ENCODE measurements at regions not wholly inside any gene's neighbourhood (a gene's known extent, or its start where the extent isn't known, plus 50 kb on each side); places are given as distances from the start of the nearest gene placed in this dataset.

DNA sequence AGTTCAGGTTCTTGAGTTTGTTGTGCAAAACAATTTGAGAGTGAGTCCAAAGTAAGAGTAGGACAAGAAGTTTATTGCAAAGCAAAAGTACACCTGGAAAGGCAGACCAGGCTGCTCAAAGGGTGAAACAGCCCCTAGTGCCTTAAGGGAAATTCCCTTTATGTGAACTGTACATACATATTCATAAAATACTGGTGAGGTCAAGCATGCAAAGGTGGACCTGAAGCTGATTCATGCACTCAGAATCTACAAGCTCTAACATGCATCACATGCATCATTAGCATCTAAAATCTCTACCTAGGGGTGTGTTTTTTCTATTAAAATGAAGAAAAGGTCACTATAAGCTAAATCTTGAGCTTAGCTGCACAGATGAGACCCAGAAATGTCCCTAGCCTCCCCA is 266.9 kb downstream of the SPATA18 start:
- TF ChIP-seq CTCF (IDR thresholded peaks at IDR 0.05; ENCODE audit: control insufficient read depth, extremely low read depth, insufficient read depth), result no peak
- no peak for DNase-seq (ENCODE audit: low read depth)
- no peak overlapping the region for H3K4me3 ChIP-seq (ENCODE audit: low read depth, low read length)

DNA sequence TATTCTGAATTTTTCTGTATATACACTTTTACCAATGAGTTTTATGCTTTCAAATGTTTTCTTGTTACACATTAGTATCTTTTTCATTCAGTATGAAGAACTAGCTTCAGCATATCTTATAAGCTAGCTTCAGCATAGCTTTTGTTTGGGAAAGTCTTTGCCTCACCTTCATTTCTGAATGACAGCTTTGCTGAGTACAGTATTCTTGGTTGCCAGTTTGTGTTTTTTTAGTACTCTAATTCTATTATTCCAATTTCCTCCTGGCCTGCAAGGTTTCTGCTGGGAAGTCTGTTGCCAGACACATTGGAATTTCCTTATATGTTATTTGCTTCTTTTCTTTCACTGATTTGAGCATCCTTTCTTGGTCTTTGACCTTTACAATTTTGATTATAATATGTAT is 278.8 kb downstream of the SPATA18 start:
- H3K4me3 ChIP-seq (ENCODE audit: low read depth, low read length), result no peak overlapping the region
- no peak for TF ChIP-seq CTCF (IDR thresholded peaks at IDR 0.05; ENCODE audit: control insufficient read depth, extremely low read depth, insufficient read depth)
- no peak for DNase-seq (ENCODE audit: low read depth)

DNA sequence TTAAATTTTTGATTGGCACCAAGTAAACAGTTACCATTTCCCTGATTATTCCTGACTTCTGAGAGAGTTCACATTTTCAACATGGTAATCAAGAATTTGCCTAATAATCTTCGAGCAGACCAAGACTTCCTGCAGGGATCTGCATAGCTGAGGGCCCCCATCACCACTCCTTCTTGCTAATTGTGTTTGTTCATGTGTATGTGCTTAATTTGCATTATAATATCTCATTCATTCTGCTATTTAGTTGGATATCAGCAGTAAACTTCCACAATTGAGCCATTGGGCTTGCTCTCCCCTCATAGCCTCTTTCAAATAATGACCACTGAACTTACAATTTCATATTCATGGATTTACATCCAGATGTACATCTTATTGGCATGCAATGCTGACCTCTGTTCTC is 292.5 kb downstream of the SPATA18 start:
- DNase-seq (ENCODE audit: low read depth), result no peak
- H3K4me3 ChIP-seq (ENCODE audit: low read depth, low read length), result no peak overlapping the region
- TF ChIP-seq CTCF (IDR thresholded peaks at IDR 0.05; ENCODE audit: control insufficient read depth, extremely low read depth, insufficient read depth), result no peak

GRCh38 chr4:52350926-52351325 is 299.8 kb downstream of the SPATA18 start:
- DNase-seq (ENCODE audit: low read depth), result no peak
- no peak overlapping the region for H3K4me3 ChIP-seq (ENCODE audit: low read depth, low read length)
- TF ChIP-seq CTCF (IDR thresholded peaks at IDR 0.05; ENCODE audit: control insufficient read depth, extremely low read depth, insufficient read depth), result no peak

DNA sequence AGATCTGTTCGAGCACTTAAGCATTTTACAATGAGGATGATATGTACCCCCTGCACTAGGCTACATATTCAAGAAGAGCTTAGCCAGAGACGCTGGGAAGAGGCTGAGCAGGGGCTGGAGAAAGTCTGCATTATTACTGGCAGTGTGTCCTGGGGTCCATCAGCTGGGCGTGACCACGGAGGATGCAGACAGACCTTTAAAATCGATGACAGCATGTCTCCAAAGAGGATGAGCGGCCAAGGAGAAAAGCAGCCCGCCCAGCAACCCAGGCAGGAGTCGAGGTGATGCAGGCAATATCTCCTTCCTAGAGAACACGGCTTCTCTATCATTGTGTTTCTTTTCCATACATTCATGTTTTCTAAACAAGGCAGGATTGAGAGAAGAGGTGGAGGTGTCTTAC is 300.7 kb downstream of the USP46 start:
- no peak for DNase-seq (ENCODE audit: low read depth)
- no peak overlapping the region for H3K4me3 ChIP-seq (ENCODE audit: low read depth, low read length)
- no peak for TF ChIP-seq CTCF (IDR thresholded peaks at IDR 0.05; ENCODE audit: control insufficient read depth, extremely low read depth, insufficient read depth)

DNA sequence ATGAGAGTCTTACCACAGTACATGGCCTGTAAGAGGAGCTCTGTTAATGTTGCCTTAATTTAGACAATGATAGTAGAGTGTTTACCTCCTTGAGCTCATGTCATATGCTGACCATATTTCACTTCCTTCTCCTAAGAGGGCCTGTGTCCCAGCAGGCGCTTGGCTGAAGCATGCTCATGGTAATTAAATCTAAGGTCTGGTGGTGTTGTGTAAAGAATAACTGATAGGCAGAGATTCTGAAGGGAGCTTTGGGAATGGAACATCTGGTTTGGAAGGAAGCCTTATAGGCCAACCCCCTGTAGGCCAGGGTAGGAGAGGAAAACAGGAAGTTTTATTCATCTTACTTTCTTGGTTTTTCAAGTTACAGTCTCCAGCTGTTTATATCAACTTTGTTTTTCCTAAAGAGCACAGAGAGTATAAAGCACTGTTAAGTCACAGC is 300.2 kb downstream of the USP46 start:
- DNase-seq (ENCODE audit: low read depth), result no peak

More for the DNA sequence above, 300.2 kb downstream of the USP46 start:
- no peak overlapping the region for H3K4me3 ChIP-seq (ENCODE audit: low read depth, low read length)
- no peak for TF ChIP-seq CTCF (IDR thresholded peaks at IDR 0.05; ENCODE audit: control insufficient read depth, extremely low read depth, insufficient read depth)
